Osteoblast (primary cell): ENCODE measurements at regions not wholly inside any gene's neighbourhood (a gene's known extent, or its start where the extent isn't known, plus 50 kb on each side); places are given as distances from the start of the nearest gene placed in this dataset.

ENCODE experiments used
- DNase-seq: peaks from one replicate; pipeline ENCODE4 v3.0.0; 2011; ENCODE audit warnings: low spot score, mixed read lengths; ENCODE audit not compliant: insufficient read length; ENCODE audit errors: missing footprints
- H2AFZ ChIP-seq: 2 replicates; pipeline ENCODE4 v1.6.0; 2011; ENCODE audit warnings: mild to moderate bottlenecking, low read length
- H3K27ac ChIP-seq: 2 replicates; pipeline ENCODE4 v1.5.1; 2011; ENCODE audit warnings: mild to moderate bottlenecking, low read depth, low read length, moderate library complexity
- H3K27me3 ChIP-seq: 2 replicates; pipeline ENCODE4 v1.6.0; 2012; ENCODE audit warnings: mild to moderate bottlenecking, control low read depth, inconsistent platforms, low read length, moderate library complexity; ENCODE audit not compliant: insufficient read depth
- H3K36me3 ChIP-seq: 2 replicates; pipeline ENCODE4 v1.5.1; 2011; ENCODE audit warnings: mild to moderate bottlenecking, low read length, control low read depth, moderate library complexity; ENCODE audit not compliant: insufficient read depth
- H3K4me1 ChIP-seq: 2 replicates; pipeline ENCODE4 v1.5.1; 2011; ENCODE audit warnings: mild to moderate bottlenecking, low read length, control low read depth, moderate library complexity; ENCODE audit not compliant: insufficient read depth
- H3K4me2 ChIP-seq: 2 replicates; pipeline ENCODE4 v1.6.0; 2011; ENCODE audit warnings: mild to moderate bottlenecking, low read length; ENCODE audit not compliant: insufficient read depth
- H3K4me3 ChIP-seq: fragments of 200-600 bp; sonication (generic); 3 replicates; pipeline ENCODE4 v1.5.1; 2012; ENCODE audit warnings: mild to moderate bottlenecking, low read length, inconsistent platforms; ENCODE audit not compliant: insufficient read depth
- H3K79me2 ChIP-seq: 2 replicates; pipeline ENCODE4 v1.6.0; 2012; ENCODE audit warnings: mild to moderate bottlenecking, low read length, control low read depth, inconsistent platforms; ENCODE audit not compliant: insufficient read depth
- H3K9me3 ChIP-seq: 2 replicates; pipeline ENCODE4 v1.5.1; 2011; ENCODE audit warnings: low read depth, low read length, control low read depth
- H4K20me1 ChIP-seq: 2 replicates; pipeline ENCODE4 v1.6.0; 2012; ENCODE audit warnings: mild to moderate bottlenecking, low read length, control low read depth; ENCODE audit not compliant: insufficient read depth
- CTCF ChIP-seq: IDR thresholded peaks from 2 replicates; pipeline ENCODE4 v1.5.1; 2011; ENCODE audit warnings: mild to moderate bottlenecking, low read depth, low read length, moderate library complexity; ENCODE audit errors: extremely low read depth

GRCh38 chr15:36434177-36434576, 145.2 kb upstream of the CDIN1 start:
- Histone ChIP-seq H3K27ac (no peak overlapping the region), H4K20me1 (no peaks in the 10 kb centered on the region), H3K9me3 (no peaks in the 10 kb centered on the region), H3K79me2 (no peaks in the 10 kb centered on the region), H3K4me1 (peaks cover 33% of the 10 kb centered on the region), H2AFZ (no peak overlapping the region), H3K4me2 (no peak overlapping the region), H3K4me3 (no peak overlapping the region), H3K27me3 (no peaks in the 10 kb centered on the region), H3K36me3 (no peaks in the 10 kb centered on the region)
- no peak for TF ChIP-seq CTCF
- DNase-seq = no peak

GRCh38 chr15:36438499-36438898, 140.9 kb upstream of the CDIN1 start:
- no peak for DNase-seq
- peak overlapping the region; percentile 24 for H2AFZ ChIP-seq
- no peaks in the 10 kb centered on the region for H4K20me1 ChIP-seq
- no peak overlapping the region for H3K4me3 ChIP-seq
- H3K9me3 ChIP-seq = no peaks in the 10 kb centered on the region
- no peaks in the 10 kb centered on the region for H3K36me3 ChIP-seq
- H3K79me2 ChIP-seq = no peaks in the 10 kb centered on the region
- no peak overlapping the region for H3K4me2 ChIP-seq
- no peaks in the 10 kb centered on the region for H3K4me1 ChIP-seq
- no peaks in the 10 kb centered on the region for H3K27me3 ChIP-seq
- no peak overlapping the region for H3K27ac ChIP-seq
- no peak for TF ChIP-seq CTCF

GRCh38 chr15:36447373-36447772, 132.1 kb upstream of the CDIN1 start:
- DNase-seq = no peak
- Histone ChIP-seq H3K4me1 (no peaks in the 10 kb centered on the region), H3K27me3 (no peaks in the 10 kb centered on the region), H2AFZ (no peak overlapping the region), H3K9me3 (no peaks in the 10 kb centered on the region), H3K4me2 (no peak overlapping the region), H3K27ac (no peak overlapping the region), H4K20me1 (no peaks in the 10 kb centered on the region), H3K36me3 (no peaks in the 10 kb centered on the region), H3K79me2 (no peaks in the 10 kb centered on the region), H3K4me3 (no peak overlapping the region)
- no peak for TF ChIP-seq CTCF

GRCh38 chr15:36448418-36448817, 131.0 kb upstream of the CDIN1 start:
- Histone ChIP-seq H2AFZ (no peak overlapping the region), H3K4me2 (no peak overlapping the region)
- no peak for DNase-seq

More at GRCh38 chr15:36448418-36448817, 131.0 kb upstream of the CDIN1 start:
- H3K27ac ChIP-seq = no peak overlapping the region
- no peaks in the 10 kb centered on the region for H3K79me2 ChIP-seq
- H3K27me3 ChIP-seq = no peaks in the 10 kb centered on the region
- no peaks in the 10 kb centered on the region for H4K20me1 ChIP-seq
- no peaks in the 10 kb centered on the region for H3K4me1 ChIP-seq
- no peaks in the 10 kb centered on the region for H3K9me3 ChIP-seq
- no peak for TF ChIP-seq CTCF
- no peak overlapping the region for H3K4me3 ChIP-seq
- no peaks in the 10 kb centered on the region for H3K36me3 ChIP-seq
